Small intestine (tissue), 7 donors: ENCODE measurements at regions not wholly inside any gene's neighbourhood (a gene's known extent, or its start where the extent isn't known, plus 50 kb on each side); places are given as distances from the start of the nearest gene placed in this dataset.

ENCODE experiments used
- DNase-seq, 2 donors: peaks; one replicate each; pipeline versions ENCODE4 v3.0.0 to v3.0.0-alpha.2; 2013
- FAIRE-seq: peaks from 2 replicates; lab custom pipeline; 2012; peaks lifted over from hg19 to GRCh38; lab: Jason Lieb, UNC
- H3K27ac ChIP-seq, 3 donors: one replicate each; pipeline ENCODE4 v1.5.1; 2013; ENCODE audit warnings: low read length in 2 of 3, mild to moderate bottlenecking in 2 of 3, control low read depth in 1 of 3, inconsistent platforms in 1 of 3, low read depth in 1 of 3, moderate library complexity in 1 of 3
- H3K27me3 ChIP-seq, 3 donors: one replicate each; pipeline ENCODE4 v1.6.1; 2013; ENCODE audit warnings: low read length in 3 of 3, inconsistent platforms in 1 of 3; ENCODE audit not compliant: control insufficient read depth in 3 of 3, insufficient read depth in 3 of 3
- H3K36me3 ChIP-seq, 3 donors: one replicate each; pipeline ENCODE4 v1.6.1; 2013; ENCODE audit warnings: low read length in 3 of 3, inconsistent platforms in 1 of 3, low read depth in 1 of 3, mild to moderate bottlenecking in 1 of 3, moderate library complexity in 1 of 3; ENCODE audit not compliant: control insufficient read depth in 3 of 3, insufficient read depth in 2 of 3
- H3K4me1 ChIP-seq, 3 donors: one replicate each; pipeline ENCODE4 v1.6.1; 2013; ENCODE audit warnings: low read length in 2 of 3, inconsistent platforms in 1 of 3, low read depth in 1 of 3, mild to moderate bottlenecking in 1 of 3, moderate library complexity in 1 of 3; ENCODE audit not compliant: control insufficient read depth in 3 of 3, insufficient read depth in 2 of 3
- H3K4me3 ChIP-seq, 3 donors: one replicate each; pipeline ENCODE4 v1.5.1; 2013; ENCODE audit warnings: low read length in 3 of 3, control low read depth in 1 of 3, inconsistent platforms in 1 of 3, low read depth in 1 of 3, mild to moderate bottlenecking in 1 of 3, moderate library complexity in 1 of 3
- H3K9me3 ChIP-seq, 2 donors: one replicate each; pipeline ENCODE4 v1.6.1; 2013; ENCODE audit warnings: low read depth in 1 of 2, low read length in 1 of 2; ENCODE audit not compliant: control insufficient read depth in 2 of 2, insufficient read depth in 1 of 2
- WGBS, 3 donors: extraction: QIAGEN DNeasy Blood & Tissue Kit; methylation state at CpG; one replicate each; pipeline ENCODE4 v1.1.7; 2013; 5-methylcytosine and 5-hydroxymethylcytosine counted together
- donor health status: healthy with polysubstance abuse.
- donor health status: control.
- donor health status: control.
- donor health status: Bipolar disorder and iron deficiency.
- donor health status: healthy.

DNA sequence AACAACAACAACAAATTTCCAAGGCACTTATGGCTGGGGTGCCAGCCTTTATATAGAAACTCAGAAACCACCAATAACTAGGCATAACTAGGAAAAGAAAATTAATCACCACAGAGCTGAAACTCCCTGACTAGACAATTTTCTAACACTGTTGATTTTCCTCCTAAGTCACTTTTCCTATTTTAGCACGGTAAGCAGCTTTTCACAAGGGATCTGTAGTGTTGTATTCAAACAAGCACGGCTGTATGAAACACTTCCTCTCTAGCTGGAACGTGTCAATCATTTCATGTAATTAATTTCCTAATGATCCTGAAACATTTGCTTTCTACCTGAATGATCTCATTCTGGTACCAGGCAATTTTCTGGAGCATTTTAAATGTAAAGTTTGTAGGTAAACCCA is 645.0 kb downstream of the IRS1 start:
- DNase-seq (no peak), FAIRE-seq (no peak)
- Histone ChIP-seq H3K9me3 (no peaks in the 10 kb centered on the region), H3K4me3 (no peak overlapping the region), H3K27ac (no peak overlapping the region), H3K27me3 (no peaks in the 10 kb centered on the region), H3K36me3 (no peaks in the 10 kb centered on the region), H3K4me1 (no peaks in the 10 kb centered on the region)
- WGBS, 3 donors = 30 to 34% (median 33%) methylated on average over 3 of the region's 3 CpGs

DNA sequence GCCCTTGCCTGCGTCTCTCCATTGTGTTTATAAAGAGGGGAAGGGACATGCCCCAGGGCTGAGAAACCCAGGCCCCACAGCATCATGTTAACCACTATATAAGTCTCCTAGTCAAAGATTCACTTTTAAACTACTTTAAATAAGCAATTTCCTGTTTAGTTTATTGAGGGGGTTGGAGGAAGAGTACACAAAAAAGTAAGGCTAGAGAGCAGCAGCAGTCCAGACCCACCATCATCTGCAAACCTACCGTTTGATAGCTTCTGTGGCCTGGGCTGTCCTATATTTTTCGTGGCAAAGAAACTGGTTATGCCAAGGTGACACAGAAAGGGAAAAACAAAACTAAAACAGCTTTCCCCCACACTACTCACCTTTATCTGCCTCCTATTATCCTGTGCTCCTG is 646.1 kb downstream of the IRS1 start:
- H3K27ac ChIP-seq = no peak overlapping the region
- no peaks in the 10 kb centered on the region for H3K27me3 ChIP-seq
- no peaks in the 10 kb centered on the region for H3K4me1 ChIP-seq
- no peaks in the 10 kb centered on the region for H3K36me3 ChIP-seq
- FAIRE-seq (no peak), DNase-seq (no peak)
- WGBS, 3 donors = 65 to 77% (median 66%) methylated on average over 3 of the region's 3 CpGs
- no peak overlapping the region for H3K4me3 ChIP-seq
- H3K9me3 ChIP-seq = no peaks in the 10 kb centered on the region

DNA sequence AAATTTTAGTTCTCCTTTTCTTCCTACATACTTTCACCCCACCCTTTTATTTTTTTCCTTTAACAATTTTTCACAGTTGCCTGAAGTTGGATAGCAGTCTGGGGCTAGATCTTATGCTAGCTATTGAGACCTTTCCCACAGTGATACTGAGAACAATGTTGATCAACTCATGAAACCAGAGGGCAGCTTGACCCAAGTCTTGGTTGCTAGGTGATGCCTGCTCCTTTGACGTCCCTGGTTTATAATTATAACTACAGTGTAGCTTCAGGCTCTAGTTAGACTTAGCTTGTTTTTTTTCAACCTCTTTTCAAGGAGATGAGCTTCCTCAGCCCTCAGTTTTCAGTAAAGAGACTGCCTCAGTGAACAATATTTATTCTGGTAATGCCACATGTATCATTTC is 648.5 kb downstream of the IRS1 start:
- Histone ChIP-seq H3K9me3 (no peaks in the 10 kb centered on the region), H3K36me3 (no peaks in the 10 kb centered on the region), H3K27ac (no peak overlapping the region), H3K4me3 (no peak overlapping the region), H3K27me3 (no peaks in the 10 kb centered on the region), H3K4me1 (no peaks in the 10 kb centered on the region)
- WGBS, 3 donors = 8 to 36% (median 35%) methylated on average over 1 of the region's 1 CpG
- FAIRE-seq (no peak), DNase-seq (peak in 1 of 2 donors; percentile 2)

DNA sequence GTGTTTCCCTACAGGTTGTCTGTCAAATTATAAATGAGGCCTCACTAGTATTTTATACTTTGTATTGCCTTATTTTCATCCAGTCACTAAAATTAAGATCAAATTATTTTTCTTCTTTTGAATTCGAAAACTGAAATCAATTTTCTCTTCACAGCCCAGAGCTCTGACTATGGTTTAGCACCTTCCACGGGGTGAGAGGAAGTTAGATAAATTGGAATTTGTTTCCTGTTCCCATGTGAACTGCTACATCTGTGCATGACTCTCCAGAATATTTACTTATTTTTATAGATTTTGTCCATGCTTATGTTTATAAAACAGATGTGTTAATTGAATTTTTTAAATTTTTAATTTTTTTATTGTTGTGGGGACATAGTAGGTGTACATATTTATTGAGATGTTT is 656.5 kb downstream of the IRS1 start:
- Histone ChIP-seq H3K27ac (no peak overlapping the region), H3K27me3 (no peaks in the 10 kb centered on the region), H3K36me3 (no peaks in the 10 kb centered on the region), H3K4me1 (no peaks in the 10 kb centered on the region), H3K4me3 (no peak overlapping the region), H3K9me3 (no peaks in the 10 kb centered on the region)
- FAIRE-seq = no peak
- no peak for DNase-seq
- WGBS, 3 donors = 56 to 72% (median 57%) methylated on average over 2 of the region's 2 CpGs

DNA sequence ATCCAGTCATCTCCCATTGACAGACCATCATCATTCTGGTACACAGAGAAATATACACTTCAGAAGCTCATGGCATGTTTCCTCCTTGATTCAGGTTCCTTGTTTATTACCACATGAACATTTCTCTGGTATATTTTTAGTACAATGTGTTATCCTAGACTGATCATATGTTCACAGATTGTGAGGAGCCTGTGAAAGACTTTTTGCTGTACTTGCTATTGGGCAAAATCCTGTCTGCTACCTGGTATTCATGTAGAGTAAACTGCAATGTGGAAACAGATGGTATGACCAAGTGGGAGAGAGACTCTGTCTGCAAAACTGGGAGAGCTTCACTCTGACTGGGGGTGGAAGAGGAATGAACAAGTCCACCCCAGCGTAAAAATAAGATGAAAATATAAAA is 657.2 kb downstream of the IRS1 start:
- no peaks in the 10 kb centered on the region for H3K9me3 ChIP-seq
- peaks cover 0 to 4% (median 0%) of the 10 kb centered on the region in 3 donors for H3K4me1 ChIP-seq
- H3K36me3 ChIP-seq = no peaks in the 10 kb centered on the region
- H3K27me3 ChIP-seq = no peaks in the 10 kb centered on the region
- no peak overlapping the region for H3K4me3 ChIP-seq
- FAIRE-seq (no peak), DNase-seq (no peak)
- WGBS, 3 donors = 78 to 87% (median 86%) methylated on average over 1 of the region's 1 CpG
- H3K27ac ChIP-seq = no peak overlapping the region

DNA sequence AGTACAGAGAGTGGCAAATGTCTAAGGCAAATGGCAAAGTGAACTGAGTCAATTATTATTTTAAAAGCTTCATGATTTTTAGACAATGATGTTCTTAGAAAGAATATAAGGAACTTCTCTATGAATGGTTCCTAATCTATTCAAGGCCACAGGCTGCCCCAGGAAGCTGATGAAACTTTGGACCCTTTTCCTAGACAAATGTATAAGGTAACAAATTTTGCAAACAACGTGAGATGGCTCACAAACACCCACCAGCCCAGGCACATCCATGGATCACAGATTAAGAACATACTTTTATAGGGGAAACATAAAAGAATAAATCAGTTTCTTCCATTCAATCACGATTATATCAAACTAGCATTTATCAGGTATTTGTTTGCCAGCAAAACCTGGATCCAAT is 659.0 kb downstream of the IRS1 start:
- no peaks in the 10 kb centered on the region for H3K9me3 ChIP-seq
- no peak overlapping the region for H3K27ac ChIP-seq
- no peaks in the 10 kb centered on the region for H3K27me3 ChIP-seq
- H3K4me3 ChIP-seq = no peak overlapping the region
- H3K4me1 ChIP-seq = peaks cover 0 to 16% (median 0%) of the 10 kb centered on the region in 3 donors
- H3K36me3 ChIP-seq = no peaks in the 10 kb centered on the region
- no peak for FAIRE-seq
- DNase-seq = no peak
- 26 to 68% (median 34%) methylated on average over 2 of the region's 2 CpGs for WGBS, 3 donors

DNA sequence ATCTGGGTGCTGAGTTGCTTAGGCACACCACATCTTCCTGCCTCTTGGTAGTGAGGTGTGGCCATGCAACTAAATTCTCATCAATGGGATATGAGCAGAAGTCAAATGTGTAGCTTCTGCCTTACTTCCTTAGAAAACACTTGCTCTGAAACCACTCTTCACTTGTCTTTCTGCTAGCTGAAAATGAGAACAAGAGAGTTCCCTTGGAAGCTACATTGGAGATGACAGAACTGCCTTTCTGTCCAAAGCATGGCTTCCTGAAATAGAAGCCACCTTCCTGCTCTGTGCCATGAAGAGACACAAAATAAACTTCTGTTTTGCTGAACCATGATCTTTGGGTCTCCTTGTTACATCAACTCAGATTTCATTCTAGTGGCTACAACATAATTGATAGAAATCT is 659.9 kb downstream of the IRS1 start:
- Histone ChIP-seq H3K36me3 (no peaks in the 10 kb centered on the region), H3K4me1 (peaks cover 0 to 16% (median 0%) of the 10 kb centered on the region in 3 donors), H3K27me3 (no peaks in the 10 kb centered on the region), H3K4me3 (no peak overlapping the region), H3K9me3 (no peaks in the 10 kb centered on the region), H3K27ac (no peak overlapping the region)
- no peak for DNase-seq
- FAIRE-seq = no peak

DNA sequence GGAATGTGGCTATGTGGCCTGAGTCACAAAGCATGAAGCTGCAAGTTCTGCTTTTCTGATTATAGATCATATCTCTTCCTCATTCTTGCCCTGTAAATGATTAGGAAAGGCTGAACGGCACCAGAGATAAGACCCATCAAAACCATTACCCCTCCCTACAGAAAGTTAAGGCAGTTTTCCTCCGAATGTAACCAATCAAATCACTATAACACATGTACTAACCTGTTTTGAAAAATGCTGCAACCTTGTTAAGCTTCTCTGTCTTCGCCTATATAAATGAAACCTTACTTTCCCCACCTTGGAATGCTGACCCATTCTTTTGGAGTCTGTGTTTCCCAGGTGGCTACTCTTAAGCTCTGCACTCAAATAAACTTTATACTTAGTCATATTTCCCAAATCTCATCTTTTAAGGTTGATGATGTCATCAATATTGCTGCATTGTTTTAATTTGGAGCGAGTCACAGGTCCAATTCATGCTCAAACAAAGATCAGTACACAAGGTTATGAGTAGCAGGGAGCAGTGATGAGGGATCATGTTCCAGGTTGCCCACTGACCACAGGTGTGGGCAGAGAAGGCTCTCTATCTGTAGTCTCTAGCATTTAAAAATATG is 662.3 kb downstream of the IRS1 start:
- H3K9me3 ChIP-seq = no peaks in the 10 kb centered on the region
- no peak overlapping the region for H3K27ac ChIP-seq
- 22 to 50% (median 29%) methylated on average over 4 of the region's 4 CpGs for WGBS, 3 donors
- DNase-seq (peak; percentile 9 to 34), FAIRE-seq (no peak)
- H3K4me3 ChIP-seq = no peak overlapping the region
- H3K27me3 ChIP-seq = no peaks in the 10 kb centered on the region
- peaks cover 0 to 16% (median 0%) of the 10 kb centered on the region in 3 donors for H3K4me1 ChIP-seq
- no peaks in the 10 kb centered on the region for H3K36me3 ChIP-seq

DNA sequence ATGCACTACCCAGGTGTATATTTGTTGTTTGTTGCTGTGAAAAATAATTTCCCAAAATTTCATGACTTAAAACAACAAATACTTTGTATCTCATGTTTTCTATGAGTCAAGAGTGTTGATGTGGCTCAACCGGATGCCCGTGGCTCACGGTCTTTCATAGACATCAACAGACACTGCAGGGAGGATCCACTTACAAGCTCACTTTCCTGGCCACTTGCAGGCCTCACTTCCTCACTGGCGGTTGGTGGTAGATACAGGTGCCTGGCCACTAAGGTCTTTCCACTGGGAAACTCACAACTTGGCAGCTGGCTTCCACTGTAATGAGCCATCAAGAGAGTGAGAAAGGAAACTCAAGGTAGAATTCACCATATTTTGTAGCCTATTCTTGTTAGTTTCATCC is 662.9 kb downstream of the IRS1 start:
- Histone ChIP-seq H3K36me3 (no peaks in the 10 kb centered on the region), H3K27me3 (no peaks in the 10 kb centered on the region), H3K27ac (no peak overlapping the region), H3K4me1 (peaks cover 0 to 16% (median 0%) of the 10 kb centered on the region in 3 donors), H3K4me3 (no peak overlapping the region), H3K9me3 (no peaks in the 10 kb centered on the region)
- peak in 1 of 2 donors; percentile 9 for DNase-seq
- 67 to 77% (median 74%) methylated on average over 4 of the region's 4 CpGs for WGBS, 3 donors
- FAIRE-seq = no peak
